ENCODE measurements at regions not wholly inside any gene's neighbourhood (a gene's known extent, or its start where the extent isn't known, plus 50 kb on each side); places are given as distances from the start of the nearest gene placed in this dataset.

GRCh38 chr4:11497212-11497806, 68.6 kb upstream of the HS3ST1 start:
- no peak for DNase-seq

GRCh38 chr4:11496351-11496829, 67.7 kb upstream of the HS3ST1 start:
- DNase-seq, result no peak

- DNase-seq, result no peak
These were observed 67.1 kb upstream of the HS3ST1 start for GRCh38 chr4:11495818-11496217.

GRCh38 chr4:11495291-11495690, 66.6 kb upstream of the HS3ST1 start:
- DNase-seq, result no peak

GRCh38 chr4:11494232-11494631, 65.5 kb upstream of the HS3ST1 start:
- DNase-seq, result no peak

GRCh38 chr4:11489453-11490083, 60.9 kb upstream of the HS3ST1 start:
- no peak for DNase-seq

- no peak for DNase-seq
These were observed 60.2 kb upstream of the HS3ST1 start for GRCh38 chr4:11488657-11489452.

- DNase-seq, result peak; percentile 22
These were observed 59.3 kb upstream of the HS3ST1 start for GRCh38 chr4:11487868-11488544.

- DNase-seq, result no peak
These were observed 58.4 kb upstream of the HS3ST1 start for GRCh38 chr4:11487139-11487538.

- DNase-seq, result no peak
These were observed 57.2 kb upstream of the HS3ST1 start for GRCh38 chr4:11485926-11486325.

- DNase-seq, result no peak
These were observed 55.8 kb upstream of the HS3ST1 start for GRCh38 chr4:11484531-11484930.

GRCh38 chr4:11483046-11483445, 54.4 kb upstream of the HS3ST1 start:
- DNase-seq, result no peak

GRCh38 chr4:11480683-11481082, 52.0 kb upstream of the HS3ST1 start:
- no peak for DNase-seq

Data from eye (tissue), 1 donor.